T47D (cell line): ENCODE measurements at regions not wholly inside any gene's neighbourhood (a gene's known extent, or its start where the extent isn't known, plus 50 kb on each side); places are given as distances from the start of the nearest gene placed in this dataset.
"Not testable (repeated sequence)": the region's sequence is repeated elsewhere in the genome, so short reads cannot be mapped to it uniquely, and the experiment has no call there.

ENCODE experiments used
- DNase-seq, 2 experiments: peaks; one replicate each; pipeline versions ENCODE4 v3.0.0 to v3.0.0-alpha.2; 2011 to 2012; ENCODE audit warnings: low read depth in 1 of 2, low spot score in 1 of 2
- JUND ChIP-seq: IDR thresholded peaks from 2 replicates; pipeline ENCODE4 v1.6.1; 2012; ENCODE audit warnings: low read depth
- in situ Hi-C: cut with HindIII; loops from 2 replicates; pipeline ENCODE4 v1.10.0; 2016; ENCODE audit warnings: low sequenced_read_pairs, low pct_unique_long_range_greater_than_20kb

DNA sequence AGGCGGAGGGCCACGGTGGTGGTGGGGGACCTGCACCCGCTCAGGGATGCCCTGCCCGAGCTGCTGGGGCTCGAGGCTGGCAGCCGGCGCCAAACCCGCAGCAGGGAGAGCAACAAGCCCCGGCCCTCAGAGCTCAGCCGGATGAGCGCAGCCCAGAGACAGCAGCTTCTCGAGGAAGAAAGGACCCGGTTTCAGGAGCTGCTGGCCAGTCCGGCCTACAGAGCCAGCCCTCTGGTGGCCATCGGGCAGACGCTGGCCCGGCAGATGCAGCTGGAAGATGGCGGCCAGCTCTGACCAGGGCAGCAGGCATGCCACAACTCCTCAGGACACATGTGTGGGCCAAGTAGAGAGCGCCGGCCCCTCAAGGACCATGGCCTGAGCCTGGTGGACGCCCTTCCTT, 484.4 kb downstream of the TUBA3C start:
- DNase-seq, in situ Hi-C loops: not testable (repeated sequence)

DNA sequence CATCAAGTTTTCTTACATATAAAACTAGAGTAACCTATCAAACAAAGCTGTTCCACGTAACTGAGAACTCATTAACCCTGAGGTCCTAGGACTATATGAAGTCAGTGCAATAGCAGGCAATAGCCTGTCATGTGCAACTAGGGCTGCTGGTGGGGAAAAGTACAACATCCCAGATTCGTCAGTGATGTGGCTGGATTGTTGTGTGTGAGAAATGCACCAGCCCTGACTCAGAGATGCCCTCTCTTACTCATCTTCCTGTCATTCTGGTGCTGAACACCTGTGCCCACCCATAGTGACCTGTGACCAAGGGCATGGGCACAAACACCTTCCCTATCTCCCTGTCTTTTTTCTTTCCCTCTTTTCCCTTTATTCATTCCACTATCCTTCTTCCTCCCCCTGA, 504.2 kb downstream of the TUBA3C start:
- in situ Hi-C loops, DNase-seq: not testable (repeated sequence)

DNA sequence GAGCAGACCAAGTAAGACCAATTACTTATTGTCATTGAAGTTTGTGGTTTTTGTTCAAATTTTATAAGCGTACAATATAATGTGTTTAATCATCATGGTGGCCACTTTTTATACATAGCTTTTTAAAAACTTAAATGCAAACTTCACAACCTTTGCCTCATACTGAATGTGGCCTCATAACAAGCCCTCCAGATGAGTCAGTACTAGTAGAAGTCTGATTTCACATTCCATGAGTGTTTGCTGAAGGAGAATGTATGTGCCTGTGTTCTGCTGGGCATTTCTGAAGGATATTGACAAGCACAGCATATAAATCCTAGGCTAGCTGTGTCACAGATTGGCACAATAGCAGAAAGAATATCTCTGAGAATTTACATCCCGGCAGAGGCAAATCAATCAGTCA, 506.4 kb downstream of the TUBA3C start:
- DNase-seq, in situ Hi-C loops: not testable (repeated sequence)

DNA sequence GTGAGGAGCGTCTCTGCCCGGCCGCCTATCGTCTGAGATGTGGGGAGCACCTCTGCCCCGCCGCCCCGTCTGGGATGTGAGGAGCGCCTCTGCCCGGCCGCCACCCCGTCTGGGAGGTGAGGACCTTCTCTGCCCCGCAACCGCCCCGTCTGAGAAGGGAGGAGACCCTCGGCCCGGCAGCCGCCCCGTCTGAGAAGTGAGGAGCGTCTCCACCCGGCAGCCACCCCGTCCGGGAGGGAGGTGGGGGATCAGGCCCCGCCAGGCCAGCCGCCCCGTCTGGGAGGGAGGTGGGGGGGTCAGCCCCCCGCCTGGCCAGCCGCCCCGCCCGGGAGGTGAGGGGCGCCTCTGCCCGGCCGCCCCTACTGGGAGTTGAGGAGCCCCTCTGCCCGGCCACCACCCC, 507.8 kb downstream of the TUBA3C start:
- in situ Hi-C loops, DNase-seq: not testable (repeated sequence)

DNA sequence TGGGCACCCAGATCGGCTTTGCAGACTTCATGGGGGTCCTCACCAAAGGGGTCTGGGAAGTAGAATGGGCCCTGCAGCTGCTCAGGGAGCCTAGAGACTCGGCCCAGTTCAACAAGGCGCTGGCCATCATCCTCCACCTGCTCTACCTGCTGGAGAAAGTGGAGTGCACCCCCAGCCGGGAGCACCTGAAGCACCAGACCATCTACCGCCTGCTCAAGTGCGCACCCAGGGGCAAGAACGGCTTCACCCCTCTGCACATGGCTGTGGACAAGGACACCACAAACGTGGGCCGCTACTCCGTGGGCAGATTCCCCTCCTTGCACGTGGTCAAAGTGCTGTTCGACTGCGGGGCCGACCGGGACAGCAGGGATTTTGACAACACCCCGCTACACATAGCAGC, 515.0 kb downstream of the TUBA3C start:
- in situ Hi-C loops, DNase-seq: not testable (repeated sequence)

DNA sequence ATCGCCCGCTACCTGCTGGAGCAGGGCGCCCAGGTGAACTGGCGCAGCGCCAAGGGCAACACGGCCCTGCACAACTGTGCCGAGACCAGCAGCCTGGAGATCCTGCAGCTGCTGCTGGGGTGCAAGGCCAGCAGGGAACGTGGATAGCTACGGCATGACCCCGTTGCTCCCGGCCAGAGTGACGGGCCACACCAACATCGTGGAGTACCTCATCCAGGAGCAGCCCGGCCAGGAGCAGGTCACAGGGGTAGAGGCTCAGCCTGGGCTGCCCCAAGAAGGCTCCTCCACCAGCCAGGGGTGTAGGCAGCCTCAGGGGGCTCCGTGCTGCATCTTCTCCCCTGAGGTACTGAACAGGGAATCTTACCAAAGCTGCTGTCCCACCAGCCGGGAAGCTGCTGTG, 515.9 kb downstream of the TUBA3C start:
- in situ Hi-C loops: not testable (repeated sequence)

DNA sequence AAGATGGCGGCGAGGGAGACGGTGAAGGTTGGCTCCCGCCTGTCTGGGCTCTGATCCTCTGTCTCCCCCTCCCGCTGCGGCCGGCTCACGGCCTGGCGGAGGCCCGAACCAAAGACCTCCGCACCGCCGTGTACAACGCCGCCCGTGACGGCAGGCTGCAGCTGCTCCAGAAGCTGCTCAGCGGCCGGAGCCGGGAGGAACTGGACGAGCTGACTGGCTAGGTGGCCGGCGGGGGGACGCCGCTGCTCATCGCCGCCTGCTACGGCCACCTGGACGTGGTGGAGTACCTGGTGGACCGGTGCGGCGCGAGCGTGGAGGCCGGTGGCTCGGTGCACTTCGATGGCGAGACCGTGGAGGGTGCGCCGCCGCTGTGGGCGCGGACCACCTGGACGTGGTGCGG, 516.5 kb downstream of the TUBA3C start:
- in situ Hi-C loops: not testable (repeated sequence)

More for the DNA sequence above, 515.9 kb downstream of the TUBA3C start:
- DNase-seq: not testable (repeated sequence)

DNA sequence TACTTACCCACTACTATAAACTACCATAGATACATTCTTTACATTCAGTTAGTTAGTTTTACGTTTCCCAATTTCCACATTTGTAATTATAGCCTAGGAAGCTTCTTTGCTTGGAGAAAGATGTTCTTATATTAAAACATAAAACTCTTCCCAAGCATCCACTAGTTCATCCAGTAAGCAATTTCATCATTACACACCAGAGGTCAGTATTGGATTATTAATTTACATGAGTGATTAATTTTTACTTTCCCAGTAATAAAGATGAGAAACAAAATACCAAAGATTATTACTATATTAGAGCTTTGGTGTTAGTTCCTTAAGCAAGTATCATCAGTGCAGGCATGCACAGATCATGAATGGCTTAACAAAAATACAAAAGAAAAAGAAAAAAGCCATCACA, 518.4 kb downstream of the TUBA3C start:
- DNase-seq, in situ Hi-C loops: not testable (repeated sequence)

More for the DNA sequence above, 516.5 kb downstream of the TUBA3C start:
- not testable (repeated sequence) for DNase-seq

DNA sequence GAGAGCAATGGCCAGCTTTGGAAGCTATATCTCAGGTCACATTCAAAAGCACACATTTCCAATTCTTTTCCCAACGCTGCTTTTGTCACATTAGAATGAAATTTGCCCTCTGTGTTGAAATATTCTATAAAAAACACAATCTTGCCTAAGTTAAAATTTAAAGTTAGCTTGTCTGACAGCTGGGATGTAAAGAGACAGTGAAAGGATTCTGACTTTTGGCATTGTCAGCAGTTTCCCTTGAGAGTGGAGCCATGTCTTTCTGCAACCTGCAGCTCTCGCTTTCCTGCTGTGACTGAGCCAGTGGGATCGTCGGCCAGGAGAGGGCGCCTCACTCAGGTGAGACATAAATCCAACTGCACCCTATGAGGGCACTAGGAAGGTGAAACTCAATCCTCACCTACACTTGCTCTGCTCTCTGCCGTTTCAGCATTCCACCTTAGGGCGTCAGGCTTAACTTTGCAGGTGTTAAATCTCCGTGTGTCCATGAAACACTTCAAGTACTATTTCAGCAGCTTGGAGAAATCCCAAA, 537.9 kb downstream of the TUBA3C start:
- peak in 1 of 2 experiments; percentile 67 for DNase-seq
- in situ Hi-C loops: not testable (repeated sequence)

DNA sequence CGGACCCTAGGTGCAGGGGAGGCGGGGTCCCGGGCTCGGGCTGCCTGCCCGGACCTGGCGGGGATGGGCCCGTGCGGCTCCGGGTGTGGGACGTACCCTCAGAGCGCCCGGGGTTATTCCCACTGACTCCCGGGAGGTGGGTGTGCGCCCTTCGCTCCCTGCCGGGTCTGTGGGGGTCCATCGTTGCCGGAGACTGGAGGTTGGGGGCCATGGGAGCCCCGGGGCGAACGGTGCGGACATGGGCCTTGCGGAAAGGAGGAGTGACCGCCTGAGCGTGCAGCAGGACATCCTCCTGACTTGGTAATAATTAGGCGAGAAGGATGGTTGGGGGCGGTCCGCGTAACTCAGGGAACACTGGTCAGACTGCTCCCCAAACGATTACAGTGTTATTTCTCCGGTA, 552.7 kb downstream of the TUBA3C start:
- DNase-seq, in situ Hi-C loops: not testable (repeated sequence)

DNA sequence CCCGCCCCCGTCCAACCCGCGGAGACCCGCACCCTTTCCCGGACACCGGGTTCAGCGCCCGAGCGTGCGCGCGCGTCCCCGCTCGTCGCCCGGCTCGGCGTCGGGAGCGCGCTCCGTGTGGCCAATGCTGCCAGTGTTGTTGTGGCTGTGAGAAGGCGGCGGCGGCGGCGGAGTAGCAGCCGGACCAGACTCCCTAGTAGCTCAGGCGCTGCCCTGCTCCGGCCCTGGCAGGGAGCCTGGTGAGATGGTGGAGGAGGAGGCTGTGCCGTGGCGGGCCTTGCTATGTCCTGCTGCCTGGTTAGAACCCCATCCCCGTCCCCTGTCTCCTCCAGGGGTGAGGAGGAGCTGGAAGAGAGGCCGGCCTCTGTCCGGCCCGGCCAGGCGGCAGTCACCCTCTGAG, 553.2 kb downstream of the TUBA3C start:
- in situ Hi-C loops: no loop called here
- no peak for DNase-seq
- TF ChIP-seq JUND: no peak

DNA sequence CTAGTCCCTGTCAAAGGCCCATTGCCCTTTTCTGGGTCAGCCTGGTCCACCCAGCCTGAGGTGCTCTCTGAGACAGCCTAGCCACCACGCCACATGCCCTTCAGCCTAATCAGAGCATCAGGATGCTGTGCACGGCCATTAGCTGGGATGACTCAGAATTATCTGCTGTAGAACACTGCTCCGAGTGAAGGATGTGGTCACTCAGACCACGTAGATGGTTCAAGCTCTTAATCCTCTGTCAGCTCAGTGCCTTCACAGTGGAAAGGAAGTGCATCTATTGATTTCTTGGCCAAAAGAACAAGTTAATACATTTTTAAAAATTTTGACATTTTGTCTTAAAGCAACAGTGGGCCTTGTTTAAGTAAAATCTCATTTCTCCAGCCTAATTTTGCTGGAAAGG, 557.6 kb downstream of the TUBA3C start:
- DNase-seq, in situ Hi-C loops: not testable (repeated sequence)

DNA sequence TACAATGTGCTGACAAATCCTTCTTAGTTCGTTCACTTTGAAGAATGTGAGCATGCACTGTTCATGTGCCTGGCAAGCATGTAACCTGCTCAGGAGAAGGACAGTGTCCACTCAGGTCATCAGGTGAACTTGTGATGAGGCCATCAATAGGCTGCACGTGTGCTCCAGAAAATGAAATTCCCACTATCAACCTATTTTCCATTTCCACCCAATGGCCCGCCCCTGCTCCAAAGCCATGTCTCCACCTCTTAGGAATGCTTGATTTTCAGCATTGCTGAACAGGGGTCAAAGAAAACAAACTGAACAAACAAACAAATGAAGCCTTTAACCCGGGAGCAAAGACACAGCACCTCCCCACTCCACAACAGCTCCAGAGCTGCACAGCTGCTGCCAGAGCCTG, 563.2 kb downstream of the TUBA3C start:
- in situ Hi-C loops, DNase-seq: not testable (repeated sequence)

DNA sequence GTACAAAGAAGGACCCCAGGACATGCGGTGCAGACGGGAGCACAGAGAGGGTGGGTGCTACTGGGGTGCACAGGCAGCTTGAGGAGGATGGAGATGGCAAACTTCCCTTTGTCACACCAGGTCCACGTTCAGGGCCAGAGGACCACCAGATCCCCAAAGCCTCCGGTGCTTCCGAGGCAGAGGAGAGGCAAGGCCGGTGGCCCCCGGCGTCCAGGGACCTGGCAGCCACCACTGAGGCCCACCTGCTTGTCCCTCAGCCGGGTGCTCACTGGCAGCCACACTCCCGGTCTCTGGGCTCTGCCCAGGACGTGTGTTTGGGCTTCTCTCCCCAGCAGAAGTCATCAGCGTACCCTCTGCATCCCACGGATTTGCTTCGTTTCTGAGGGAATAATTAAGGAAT, 571.1 kb downstream of the TUBA3C start:
- DNase-seq, in situ Hi-C loops: not testable (repeated sequence)

DNA sequence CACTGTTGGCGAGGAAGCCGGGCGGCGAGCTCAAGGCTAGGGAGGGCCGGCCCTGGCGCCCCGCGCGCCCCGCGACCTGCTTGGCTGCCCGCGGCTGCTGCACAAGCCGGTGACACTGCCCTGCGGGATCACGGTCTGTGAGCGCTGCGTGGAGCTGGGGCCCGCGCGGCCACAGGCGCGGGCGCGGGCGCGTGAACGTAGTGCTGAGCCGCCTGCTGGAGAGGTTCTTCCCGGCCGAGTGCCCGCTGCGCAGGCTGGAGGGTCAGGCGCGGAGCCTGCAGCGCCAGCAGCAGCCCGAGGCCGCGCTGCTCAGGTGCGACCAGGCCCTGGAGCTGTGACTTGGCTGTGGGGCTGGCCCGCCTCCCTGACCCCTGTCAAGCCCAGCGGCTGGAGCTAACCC, 572.3 kb downstream of the TUBA3C start:
- DNase-seq, in situ Hi-C loops: not testable (repeated sequence)

DNA sequence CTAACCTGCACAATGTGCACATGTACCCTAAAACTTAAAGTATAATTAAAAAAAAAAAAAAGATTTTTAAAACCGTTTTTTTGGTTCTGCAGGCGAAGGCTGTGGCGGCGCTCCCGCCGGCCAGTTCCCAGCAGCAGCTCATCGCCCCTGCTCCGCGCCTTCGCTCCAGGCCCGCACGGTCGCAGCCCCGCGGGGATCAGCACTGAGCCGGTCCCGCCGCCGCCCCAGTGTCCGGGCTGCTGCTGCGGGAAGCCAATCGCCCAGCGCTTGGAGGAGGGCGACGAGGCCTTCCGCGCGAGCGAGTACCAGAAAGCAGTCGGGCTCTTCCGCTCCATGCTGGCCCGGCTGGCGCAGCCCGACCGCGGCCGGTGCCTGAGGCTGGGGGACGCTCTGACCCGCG, 572.8 kb downstream of the TUBA3C start:
- DNase-seq, in situ Hi-C loops: not testable (repeated sequence)

DNA sequence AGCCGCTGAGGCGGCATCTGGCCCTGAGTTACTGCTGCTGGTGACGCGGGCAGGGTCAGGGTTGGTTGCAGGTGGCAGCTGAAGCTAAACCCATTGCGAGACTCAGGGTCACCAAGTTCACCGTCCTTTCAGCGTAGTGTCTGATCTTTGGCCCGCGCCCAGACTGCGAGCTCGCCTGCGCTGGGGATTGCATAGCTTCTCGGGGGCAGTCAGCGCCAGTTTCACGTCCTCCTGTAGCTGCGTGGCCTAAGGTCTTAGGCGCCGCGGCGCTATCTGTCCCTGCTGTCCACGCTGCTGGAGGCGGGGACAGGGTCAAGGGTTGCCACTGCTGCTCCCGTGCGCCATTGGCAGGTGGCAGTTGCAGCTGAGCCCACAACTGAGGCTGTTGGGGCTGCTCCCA, 581.3 kb downstream of the TUBA3C start:
- in situ Hi-C loops, DNase-seq: not testable (repeated sequence)

DNA sequence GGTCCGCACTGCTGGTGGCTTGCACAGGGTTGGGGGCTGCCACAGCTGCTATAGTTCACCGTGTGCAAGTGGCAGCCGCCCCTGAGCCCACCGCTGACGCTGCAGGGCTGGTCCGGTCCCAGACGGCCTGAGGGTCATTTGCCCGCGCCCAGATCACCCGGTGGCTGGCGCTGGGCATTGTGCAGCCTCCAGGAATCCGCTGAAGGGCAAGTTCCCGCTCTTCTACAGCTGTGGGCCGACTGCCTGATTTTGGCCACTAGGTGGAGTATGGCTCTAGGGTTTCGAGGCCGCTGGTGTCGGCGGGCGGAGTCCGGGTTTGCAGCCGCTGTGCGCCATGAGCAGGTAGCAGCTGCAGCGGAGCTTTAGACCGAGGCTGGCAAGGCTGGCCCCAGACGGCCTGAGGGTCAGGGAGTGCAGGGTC, 581.8 kb downstream of the TUBA3C start:
- DNase-seq, in situ Hi-C loops: not testable (repeated sequence)

DNA sequence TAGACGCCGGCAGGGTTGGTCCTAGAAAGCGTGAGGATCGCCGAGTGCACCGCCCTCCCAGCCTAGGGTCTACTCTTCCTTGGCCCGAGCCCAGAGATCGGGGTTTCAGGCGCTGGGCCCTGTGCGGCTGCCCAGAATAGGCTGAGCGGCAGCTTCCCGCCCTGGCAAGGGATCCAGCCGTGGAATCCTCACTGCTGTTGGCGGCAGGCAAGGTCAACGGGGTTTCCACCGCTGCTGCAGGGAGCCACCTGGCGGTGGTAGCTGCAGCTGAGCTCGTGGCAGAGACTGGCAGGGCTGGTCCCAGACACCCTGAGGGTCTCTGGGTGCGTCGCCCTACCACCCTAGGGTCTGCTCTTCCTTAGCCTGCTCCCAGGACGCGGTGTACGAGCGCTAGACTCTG, 583.1 kb downstream of the TUBA3C start:
- peak; percentile 53 for DNase-seq
- in situ Hi-C loops: not testable (repeated sequence)

DNA sequence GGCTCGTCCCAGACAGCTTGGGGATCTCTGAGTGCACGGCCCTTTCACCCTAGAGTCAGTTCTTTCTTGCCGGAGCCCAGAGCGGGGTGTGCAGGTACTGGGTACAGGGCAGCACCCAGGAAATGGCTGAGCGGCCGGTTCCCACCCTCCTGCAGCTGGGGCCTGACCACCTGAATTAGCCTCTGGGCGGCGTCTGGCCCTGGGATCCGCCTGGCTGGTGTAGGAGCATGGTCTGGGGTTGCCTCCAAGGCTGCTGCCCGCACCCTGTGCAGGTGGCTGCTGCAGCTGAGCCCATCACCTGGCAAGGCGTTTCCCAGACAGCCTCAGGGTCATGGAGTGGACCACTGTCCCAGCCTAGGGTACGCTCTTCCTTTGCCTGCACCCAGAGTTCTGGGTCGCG, 583.7 kb downstream of the TUBA3C start:
- in situ Hi-C loops, DNase-seq: not testable (repeated sequence)
